Stimulated activated memory B cell treated with anti-CD40 and anti-IgM and Interleukin-4, amounts not matched to agents 10 μg/mL and 1 μg/mL and 100 μg/mL, for 72 hours (primary cell): ENCODE measurements at regions not wholly inside any gene's neighbourhood (a gene's known extent, or its start where the extent isn't known, plus 50 kb on each side); places are given as distances from the start of the nearest gene placed in this dataset.

Source experiments
- ATAC-seq: fragments of 150-1000 bp; cut with Tn5 transposase; 2 replicates; pipeline ENCODE4 v1.10.0; 2021
- H3K27ac Mint-ChIP-seq: one replicate; pipeline ENCODE4 v1.8.0; 2022; ENCODE audit warnings: mild to moderate bottlenecking, mixed read lengths
- H3K27me3 Mint-ChIP-seq: one replicate; pipeline ENCODE4 v1.8.0; 2022; ENCODE audit warnings: mixed read lengths
- H3K36me3 Mint-ChIP-seq: one replicate; pipeline ENCODE4 v1.8.0; 2022; ENCODE audit warnings: mixed read lengths
- H3K4me1 Mint-ChIP-seq: one replicate; pipeline ENCODE4 v1.8.0; 2022; ENCODE audit warnings: mixed read lengths
- H3K4me3 Mint-ChIP-seq: one replicate; pipeline ENCODE4 v1.8.0; 2022; ENCODE audit warnings: mild to moderate bottlenecking, moderate library complexity, mixed read lengths
- H3K9me3 Mint-ChIP-seq: one replicate; pipeline ENCODE4 v1.8.0; 2022; ENCODE audit warnings: mixed read lengths

DNA sequence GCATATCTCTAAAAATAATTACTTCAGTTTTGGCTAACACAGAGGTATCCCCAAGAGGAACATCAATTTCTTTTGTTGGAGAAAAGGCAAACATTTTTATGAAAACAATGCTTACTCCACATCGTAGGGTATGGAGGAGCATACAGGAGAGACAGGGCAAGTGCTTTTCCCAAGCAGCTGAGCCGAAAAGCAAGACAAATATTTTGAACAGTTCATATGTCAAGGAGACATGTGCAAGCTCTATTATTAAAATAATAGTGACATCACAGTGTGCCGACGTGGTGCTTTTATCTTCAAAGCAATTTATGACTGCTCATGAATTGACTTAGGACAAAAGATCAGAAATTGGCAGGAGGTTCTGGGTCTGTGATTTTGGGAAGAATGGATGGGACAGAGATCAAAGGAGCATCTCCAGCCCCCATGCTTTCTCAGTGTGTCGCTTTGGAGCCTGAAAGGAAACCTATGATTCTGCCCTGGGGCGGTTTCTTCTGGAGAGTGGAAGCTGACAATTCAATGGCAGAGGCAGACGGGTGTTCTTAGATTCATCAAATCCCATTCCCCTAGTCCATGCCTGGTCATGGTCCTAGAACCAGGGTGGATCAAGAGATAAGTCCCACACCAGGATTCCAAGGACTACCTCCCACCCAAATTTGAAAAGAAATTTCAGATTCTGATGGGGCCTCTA, 97.1 kb downstream of the JCAD start:
- H3K27ac Mint-ChIP-seq, result no peak overlapping the region
- ATAC-seq, result no peak

DNA sequence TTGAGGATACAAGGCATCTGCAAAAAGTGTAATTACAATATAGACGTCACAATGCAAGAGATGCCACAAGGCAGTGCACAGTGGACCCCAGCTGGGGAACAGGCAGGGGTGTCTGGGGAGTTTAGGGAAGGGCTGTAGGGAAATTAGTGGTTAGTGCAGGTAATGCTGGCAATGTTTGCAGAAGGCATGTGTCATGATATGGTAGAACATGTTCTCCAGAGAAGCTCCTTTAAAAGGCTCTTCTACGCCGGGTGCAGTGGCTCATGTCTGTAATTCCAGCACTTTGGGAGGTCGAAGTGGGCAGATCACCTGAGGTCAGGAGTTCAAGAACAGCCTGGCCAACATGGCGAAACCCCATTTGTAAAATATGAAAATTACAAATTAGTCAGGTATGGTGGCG, 98.0 kb downstream of the JCAD start:
- H3K4me1 Mint-ChIP-seq, result no peaks in the 10 kb centered on the region
- H3K27ac Mint-ChIP-seq, result no peak overlapping the region
- H3K36me3 Mint-ChIP-seq, result no peaks in the 10 kb centered on the region
- no peak for ATAC-seq
- peaks cover 19% of the 10 kb centered on the region for H3K27me3 Mint-ChIP-seq
- no peak overlapping the region for H3K4me3 Mint-ChIP-seq
- H3K9me3 Mint-ChIP-seq, result peaks cover 3% of the 10 kb centered on the region

More for the DNA sequence above, 97.1 kb downstream of the JCAD start:
- no peaks in the 10 kb centered on the region for H3K36me3 Mint-ChIP-seq
- no peak overlapping the region for H3K4me3 Mint-ChIP-seq
- H3K9me3 Mint-ChIP-seq, result no peaks in the 10 kb centered on the region
- peaks cover 19% of the 10 kb centered on the region for H3K27me3 Mint-ChIP-seq
- no peaks in the 10 kb centered on the region for H3K4me1 Mint-ChIP-seq

DNA sequence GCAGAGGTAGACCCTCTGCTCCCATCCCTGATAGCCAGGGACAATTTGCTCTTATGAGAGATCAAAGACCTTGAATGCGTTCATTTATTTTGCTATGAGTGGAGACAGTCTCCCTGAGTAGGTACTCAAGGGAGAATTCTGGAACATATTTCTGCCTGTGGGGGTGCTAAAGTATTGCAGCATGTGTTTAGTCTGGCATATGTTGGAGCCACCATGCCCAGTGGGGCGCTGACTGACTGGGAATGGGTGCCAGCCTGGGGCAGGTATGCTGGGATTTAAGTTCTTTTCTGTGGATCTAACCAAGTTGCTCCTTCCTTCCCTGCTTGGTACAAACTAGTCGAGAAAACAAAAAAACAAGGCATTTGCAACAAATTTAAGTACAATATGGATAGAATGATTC, 99.1 kb downstream of the JCAD start:
- Mint-ChIP-seq H3K4me3 (no peak overlapping the region), H3K4me1 (no peaks in the 10 kb centered on the region), H3K36me3 (no peaks in the 10 kb centered on the region), H3K9me3 (peaks cover 3% of the 10 kb centered on the region), H3K27me3 (peaks cover 19% of the 10 kb centered on the region), H3K27ac (no peak overlapping the region)
- no peak for ATAC-seq

DNA sequence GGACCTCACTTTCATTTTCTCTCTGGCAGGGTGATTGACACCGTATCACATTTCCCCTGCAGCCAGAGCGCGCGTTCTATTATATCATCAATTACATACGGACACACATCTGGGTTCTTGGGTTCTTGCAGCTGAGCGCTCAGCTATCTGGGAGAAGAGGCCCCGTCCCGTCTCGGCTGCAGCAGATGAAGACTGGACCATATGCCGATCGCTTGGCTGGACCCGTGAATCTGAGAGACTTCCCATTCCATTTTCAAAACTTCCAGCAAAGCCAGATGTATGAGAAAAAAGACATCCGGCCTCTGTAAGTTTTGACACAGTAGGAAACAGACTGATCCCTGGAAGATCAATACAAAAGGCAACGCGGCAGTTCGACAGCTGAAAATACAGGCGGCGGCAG, 99.8 kb downstream of the JCAD start:
- no peak for ATAC-seq
- H3K27me3 Mint-ChIP-seq, result peaks cover 19% of the 10 kb centered on the region
- H3K4me1 Mint-ChIP-seq, result no peaks in the 10 kb centered on the region
- H3K27ac Mint-ChIP-seq, result no peak overlapping the region
- no peaks in the 10 kb centered on the region for H3K36me3 Mint-ChIP-seq
- peaks cover 3% of the 10 kb centered on the region for H3K9me3 Mint-ChIP-seq
- no peak overlapping the region for H3K4me3 Mint-ChIP-seq

DNA sequence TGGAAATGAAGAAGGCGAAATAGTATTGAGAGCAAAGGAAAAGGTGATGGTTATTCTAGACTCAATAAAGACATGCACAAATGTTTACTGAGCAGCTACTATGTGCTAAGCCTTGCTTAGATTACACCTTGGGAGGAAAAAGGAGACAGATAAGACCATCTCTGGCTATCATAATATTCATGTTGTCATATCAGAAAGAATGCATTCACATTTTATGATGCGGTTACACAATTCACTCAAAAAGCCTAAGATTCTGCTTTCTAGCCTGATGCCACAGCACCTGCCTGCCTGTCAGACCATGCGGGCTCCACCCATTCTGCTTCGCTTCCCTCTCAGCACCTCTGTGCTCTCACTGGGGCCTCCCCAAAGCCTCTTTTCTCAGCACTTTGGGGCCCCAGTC, 100.9 kb downstream of the JCAD start:
- H3K4me3 Mint-ChIP-seq, result no peak overlapping the region
- no peak for ATAC-seq
- H3K4me1 Mint-ChIP-seq, result no peaks in the 10 kb centered on the region
- no peak overlapping the region for H3K27ac Mint-ChIP-seq
- H3K9me3 Mint-ChIP-seq, result peaks cover 3% of the 10 kb centered on the region
- no peaks in the 10 kb centered on the region for H3K36me3 Mint-ChIP-seq
- peaks cover 19% of the 10 kb centered on the region for H3K27me3 Mint-ChIP-seq

DNA sequence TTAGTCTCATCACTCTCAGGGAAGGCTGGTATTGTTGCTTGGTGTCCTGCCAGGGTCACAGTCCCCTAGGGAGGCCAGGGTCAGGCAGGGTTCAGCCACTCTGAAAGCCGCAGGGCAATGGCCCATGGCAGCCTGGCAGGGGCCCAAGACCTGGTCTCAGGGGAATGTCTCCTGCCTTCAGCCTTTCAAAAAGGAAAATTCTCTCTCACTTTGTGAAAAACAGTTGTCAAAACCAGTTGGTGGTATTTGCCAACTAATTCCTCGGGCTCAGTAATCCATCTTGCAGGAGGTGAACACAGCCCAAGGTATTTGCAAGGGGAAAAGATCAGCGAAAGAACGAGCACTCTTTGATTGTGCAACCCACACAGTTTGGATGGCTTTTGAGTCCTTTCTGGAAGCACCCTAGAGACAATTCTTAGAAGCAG, 101.5 kb downstream of the JCAD start:
- Mint-ChIP-seq H3K36me3 (no peaks in the 10 kb centered on the region), H3K4me3 (no peak overlapping the region), H3K27me3 (peaks cover 19% of the 10 kb centered on the region), H3K4me1 (no peaks in the 10 kb centered on the region), H3K27ac (no peak overlapping the region), H3K9me3 (peaks cover 3% of the 10 kb centered on the region)
- no peak for ATAC-seq

DNA sequence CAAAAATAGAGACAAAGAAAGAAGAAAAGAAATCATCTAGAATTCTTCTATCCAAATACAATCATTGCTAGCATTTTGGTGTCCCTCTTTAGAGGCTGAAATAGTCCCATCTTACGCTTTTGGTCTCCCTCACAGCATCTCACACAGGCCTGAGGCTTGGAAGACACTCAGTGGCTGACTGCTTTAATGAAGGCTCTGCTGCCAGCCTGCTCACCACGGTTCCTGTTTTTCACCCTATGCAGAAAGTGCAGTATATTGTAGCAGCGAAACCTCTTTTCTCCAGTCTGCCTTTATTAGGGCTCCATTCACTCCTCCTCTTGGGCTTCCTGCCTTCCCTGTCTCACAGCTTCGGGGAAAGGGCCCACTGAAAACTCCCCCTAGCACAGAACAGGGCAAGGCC, 102.2 kb downstream of the JCAD start:
- peaks cover 3% of the 10 kb centered on the region for H3K9me3 Mint-ChIP-seq
- no peak overlapping the region for H3K27ac Mint-ChIP-seq
- no peaks in the 10 kb centered on the region for H3K36me3 Mint-ChIP-seq
- ATAC-seq, result no peak
- H3K27me3 Mint-ChIP-seq, result peaks cover 19% of the 10 kb centered on the region
- H3K4me3 Mint-ChIP-seq, result no peak overlapping the region
- no peaks in the 10 kb centered on the region for H3K4me1 Mint-ChIP-seq

DNA sequence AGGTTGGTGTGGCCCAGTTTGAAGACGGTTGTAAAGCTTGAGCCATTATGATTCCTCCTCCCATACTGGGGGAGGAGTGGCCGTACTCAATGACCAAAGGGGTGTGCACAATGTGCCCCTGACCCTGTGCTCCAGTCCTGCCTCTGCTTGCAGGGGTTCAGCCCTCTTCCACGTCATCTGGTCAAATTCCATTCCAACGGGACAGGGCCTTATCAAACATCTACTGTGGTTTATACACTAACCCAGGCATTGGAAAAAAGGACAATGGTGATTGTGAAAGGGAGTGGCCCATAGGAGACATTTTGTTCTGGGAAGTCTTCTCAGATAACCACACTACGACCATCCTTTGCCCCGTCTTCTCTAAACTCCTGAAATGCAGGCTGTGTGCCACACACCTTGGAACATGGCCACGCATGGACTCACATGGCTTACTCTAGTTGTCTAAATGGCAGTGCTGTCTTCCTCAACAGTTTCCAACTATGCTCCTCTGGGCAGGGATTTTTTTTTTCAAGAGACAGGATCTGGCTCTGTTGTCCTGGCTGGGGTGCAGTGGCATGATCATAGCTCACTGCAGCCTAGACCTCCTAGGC, 103.0 kb downstream of the JCAD start:
- peaks cover 15% of the 10 kb centered on the region for H3K27me3 Mint-ChIP-seq
- H3K4me3 Mint-ChIP-seq, result no peak overlapping the region
- ATAC-seq, result no peak
- no peaks in the 10 kb centered on the region for H3K36me3 Mint-ChIP-seq
- H3K9me3 Mint-ChIP-seq, result peaks cover 3% of the 10 kb centered on the region
- H3K4me1 Mint-ChIP-seq, result no peaks in the 10 kb centered on the region
- no peak overlapping the region for H3K27ac Mint-ChIP-seq

DNA sequence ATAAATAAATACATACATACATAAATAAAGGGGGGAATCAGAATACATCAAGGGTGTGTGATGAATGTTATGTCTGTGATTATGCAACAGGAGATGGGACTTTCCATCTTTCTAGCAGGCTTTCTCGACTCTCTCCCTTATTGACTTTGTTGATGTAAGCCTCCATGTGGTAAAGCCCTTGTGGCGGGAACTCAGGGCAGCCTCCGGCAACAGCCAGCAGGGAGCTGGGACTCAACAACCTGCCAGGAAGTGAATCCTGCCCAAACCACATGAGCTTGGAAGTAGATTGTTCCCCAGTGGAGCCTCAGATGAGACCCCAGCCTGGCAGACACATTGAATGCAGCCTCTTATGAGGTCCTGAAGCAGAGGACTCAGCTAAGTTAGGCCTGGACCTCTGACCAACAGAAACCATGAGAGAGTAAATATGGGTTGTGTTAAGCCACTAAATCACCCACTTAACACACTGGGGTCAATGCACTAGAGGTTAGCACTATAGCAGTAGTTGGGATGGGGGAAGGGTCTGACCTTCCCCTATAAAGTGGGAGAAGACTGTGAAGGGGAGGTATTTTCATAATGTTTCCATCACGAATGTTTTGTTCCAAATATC, 104.0 kb downstream of the JCAD start:
- Mint-ChIP-seq H3K4me1 (no peaks in the 10 kb centered on the region), H3K36me3 (no peaks in the 10 kb centered on the region), H3K27me3 (peaks cover 9% of the 10 kb centered on the region), H3K9me3 (peaks cover 3% of the 10 kb centered on the region), H3K27ac (no peak overlapping the region), H3K4me3 (no peak overlapping the region)
- no peak for ATAC-seq

DNA sequence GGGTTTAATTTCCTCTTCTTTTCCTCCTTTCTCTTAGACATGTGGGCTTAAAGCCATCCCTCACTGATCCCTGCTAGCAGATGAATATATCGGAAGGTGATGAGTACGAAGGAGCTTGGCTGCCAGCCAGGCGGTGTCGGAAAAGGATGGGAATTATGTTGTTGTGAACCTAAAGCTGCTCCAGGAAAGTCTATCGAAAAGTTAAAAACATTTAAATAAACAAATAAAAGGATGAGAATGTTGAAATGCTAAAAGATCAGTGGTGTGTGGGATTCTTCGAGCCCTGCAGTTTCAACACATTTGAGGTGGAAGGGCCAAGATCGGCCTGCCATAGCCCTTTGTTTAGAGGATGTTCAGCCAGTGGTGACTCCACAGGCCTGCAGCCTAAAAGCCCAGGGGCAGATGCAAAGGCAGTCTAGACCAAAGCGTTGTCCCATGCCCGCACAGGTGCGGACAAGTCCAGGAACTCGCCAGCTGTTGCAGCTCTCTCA, 107.9 kb downstream of the JCAD start:
- no peak for ATAC-seq
- Mint-ChIP-seq H3K4me3 (no peak overlapping the region), H3K27me3 (no peaks in the 10 kb centered on the region), H3K36me3 (no peaks in the 10 kb centered on the region), H3K27ac (no peak overlapping the region), H3K9me3 (peaks cover under 1% of the 10 kb centered on the region), H3K4me1 (no peaks in the 10 kb centered on the region)

DNA sequence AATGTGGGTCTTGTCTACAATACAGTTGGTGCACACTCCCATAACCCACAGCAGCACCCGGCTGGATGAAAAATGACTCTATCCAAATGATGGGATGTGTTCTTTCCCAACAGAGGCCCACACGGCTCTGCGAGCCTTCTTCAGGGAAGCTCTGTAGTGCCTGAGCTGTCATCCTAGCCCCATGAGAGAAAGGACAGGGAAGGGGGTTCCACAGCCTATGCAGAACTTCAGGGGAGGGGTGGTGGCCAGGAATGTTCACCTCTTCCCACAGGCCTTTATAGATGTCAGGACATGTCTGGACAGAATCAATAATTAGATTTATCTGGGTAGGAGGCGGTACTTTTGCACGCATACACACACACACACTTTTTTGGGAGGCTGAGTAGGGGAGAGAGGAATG, 109.0 kb downstream of the JCAD start:
- Mint-ChIP-seq H3K9me3 (no peaks in the 10 kb centered on the region), H3K27me3 (no peaks in the 10 kb centered on the region), H3K4me1 (no peaks in the 10 kb centered on the region), H3K4me3 (no peak overlapping the region), H3K36me3 (no peaks in the 10 kb centered on the region), H3K27ac (no peak overlapping the region)
- ATAC-seq, result no peak

DNA sequence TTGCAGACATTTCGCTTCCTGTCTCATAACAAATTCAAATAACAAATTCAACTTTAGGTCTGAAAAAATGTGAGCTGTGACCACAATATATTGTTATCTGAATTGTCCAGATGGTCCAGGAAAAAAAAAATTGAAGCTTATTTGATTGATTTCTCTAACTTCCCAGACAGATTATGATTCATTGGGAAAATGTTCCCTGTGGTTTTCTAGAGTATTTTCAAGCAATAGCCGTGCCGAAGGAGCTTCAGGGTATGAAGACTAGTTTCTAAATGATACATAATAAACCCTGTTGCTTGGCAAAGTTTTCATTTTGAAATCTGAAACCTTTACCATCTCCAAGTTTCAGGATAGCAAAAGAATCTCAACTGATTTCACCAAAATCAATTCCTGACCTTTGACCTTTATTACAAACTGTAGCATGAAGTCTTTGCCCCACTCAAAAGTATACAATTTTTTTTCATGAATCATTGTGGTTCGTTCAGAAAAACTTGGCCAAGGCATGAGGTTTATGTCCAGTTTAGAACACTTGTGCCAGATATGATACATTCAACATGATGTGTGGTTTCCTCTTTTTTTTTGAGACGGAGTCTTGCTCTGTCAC, 109.9 kb downstream of the JCAD start:
- Mint-ChIP-seq H3K36me3 (no peaks in the 10 kb centered on the region), H3K4me3 (no peak overlapping the region), H3K27ac (no peak overlapping the region), H3K27me3 (no peaks in the 10 kb centered on the region), H3K9me3 (no peaks in the 10 kb centered on the region), H3K4me1 (no peaks in the 10 kb centered on the region)
- ATAC-seq, result no peak

DNA sequence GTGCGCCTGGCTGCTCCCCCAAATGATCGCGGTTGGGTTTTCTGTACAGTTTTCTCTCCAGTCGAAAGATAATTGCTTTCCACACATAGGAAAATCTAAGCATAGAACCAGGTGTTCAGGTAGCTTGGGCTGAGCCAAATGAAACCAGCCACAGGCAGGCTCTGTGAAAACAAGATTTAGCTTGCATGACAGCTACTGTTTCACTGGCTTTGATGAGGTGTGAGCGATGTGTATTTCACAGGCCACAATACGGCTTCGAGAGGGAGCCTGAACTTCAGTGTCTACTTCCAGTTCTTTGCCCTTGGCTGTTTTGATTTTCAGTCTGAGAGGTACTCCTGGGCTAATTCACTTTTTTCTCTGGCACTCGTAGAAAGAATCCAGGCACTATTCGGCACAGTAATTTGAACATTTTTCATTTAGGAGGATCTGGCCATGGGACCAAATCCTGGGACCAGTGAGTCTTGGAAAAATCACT, 110.5 kb downstream of the JCAD start:
- Mint-ChIP-seq H3K27ac (no peak overlapping the region), H3K9me3 (no peaks in the 10 kb centered on the region), H3K4me1 (no peaks in the 10 kb centered on the region), H3K36me3 (no peaks in the 10 kb centered on the region), H3K4me3 (no peak overlapping the region), H3K27me3 (no peaks in the 10 kb centered on the region)
- ATAC-seq, result no peak

DNA sequence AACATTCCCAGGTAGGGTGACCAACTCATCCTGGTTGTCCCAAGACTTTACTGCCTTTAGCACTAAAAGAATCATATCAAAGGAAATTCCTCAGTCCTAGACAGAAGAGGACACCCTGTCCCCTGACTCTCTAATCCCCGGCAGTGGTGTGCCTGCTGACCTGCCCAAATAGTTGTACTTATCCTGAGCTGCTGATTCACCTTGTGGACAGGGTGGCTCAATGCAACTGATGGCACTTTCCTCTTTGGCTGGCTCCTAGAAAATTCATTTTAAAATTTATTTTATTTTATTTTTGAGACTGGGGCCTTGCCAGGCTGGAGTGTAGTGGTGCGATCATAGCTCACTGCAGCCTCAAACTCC, 111.7 kb downstream of the JCAD start:
- no peaks in the 10 kb centered on the region for H3K27me3 Mint-ChIP-seq
- no peak for ATAC-seq
- no peaks in the 10 kb centered on the region for H3K4me1 Mint-ChIP-seq
- no peaks in the 10 kb centered on the region for H3K9me3 Mint-ChIP-seq
- H3K36me3 Mint-ChIP-seq, result no peaks in the 10 kb centered on the region
- no peak overlapping the region for H3K4me3 Mint-ChIP-seq
- H3K27ac Mint-ChIP-seq, result no peak overlapping the region

DNA sequence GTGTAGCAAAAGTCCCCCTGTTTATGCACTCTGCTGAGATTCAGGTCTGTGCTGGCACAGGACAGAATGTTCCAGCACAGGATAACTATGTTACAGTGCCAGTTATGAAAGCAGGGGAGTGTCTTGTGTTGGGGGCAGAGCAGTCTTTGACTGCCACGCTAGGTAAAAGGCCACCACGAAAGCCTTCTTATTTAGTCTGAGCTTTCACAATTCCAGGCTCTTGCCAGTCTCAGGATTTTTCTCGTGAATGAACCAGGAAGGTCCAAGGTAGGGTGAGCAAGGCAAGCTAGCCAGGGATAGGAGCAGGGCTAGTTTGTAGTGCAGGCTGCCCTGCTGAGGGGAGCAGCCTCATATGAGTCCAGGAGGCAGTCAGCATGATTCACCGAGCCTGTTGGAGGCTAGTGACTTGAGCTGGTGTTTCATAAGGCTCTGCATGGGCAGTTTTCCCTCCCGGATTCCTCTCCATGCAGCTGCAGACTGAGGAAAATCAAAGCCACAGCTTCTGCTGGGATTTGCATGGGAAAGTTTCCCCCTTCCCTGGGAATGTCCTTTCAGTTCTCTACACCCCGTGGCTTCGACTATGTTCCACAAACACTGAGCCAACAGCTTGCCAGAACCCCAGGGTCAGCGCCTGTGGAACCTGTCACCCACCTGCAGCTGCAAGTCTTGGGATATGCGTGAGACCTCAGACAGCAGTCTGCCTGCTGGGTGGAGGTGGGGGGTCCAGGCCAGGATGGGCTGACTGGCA, 112.3 kb downstream of the JCAD start:
- ATAC-seq, result no peak
- no peaks in the 10 kb centered on the region for H3K36me3 Mint-ChIP-seq

More for the DNA sequence above, 112.3 kb downstream of the JCAD start:
- Mint-ChIP-seq H3K27ac (no peak overlapping the region), H3K4me3 (no peak overlapping the region), H3K27me3 (no peaks in the 10 kb centered on the region), H3K4me1 (no peaks in the 10 kb centered on the region), H3K9me3 (no peaks in the 10 kb centered on the region)
